CD4-positive, alpha-beta T cell (primary cell): ENCODE measurements at regions not wholly inside any gene's neighbourhood (a gene's known extent, or its start where the extent isn't known, plus 50 kb on each side); places are given as distances from the start of the nearest gene placed in this dataset.

Experiments used
- ATAC-seq: fragments of 200-7000 bp; cut with Tn5 transposase; one replicate; pipeline ENCODE4 v1.10.0; 2022; ENCODE audit warnings: mild to moderate bottlenecking; ENCODE audit not compliant: poor library complexity
- CTCF ChIA-PET: fragments of 350-600 bp; sonication (Branson Sonifier 250); formaldehyde crosslinking; loops from one replicate; lab custom pipeline; 2021; ENCODE audit warnings: antibody characterized with exemption, inconsistent platforms; lab: Charles Lee
- POLR2A ChIA-PET: fragments of 350-600 bp; sonication (Branson Sonifier 250); formaldehyde crosslinking; loops from one replicate; lab custom pipeline; 2021; ENCODE audit warnings: antibody characterized with exemption, inconsistent platforms; lab: Charles Lee
- DNase-seq, 14 experiments: peaks; one replicate each; pipeline ENCODE4 v3.0.0-alpha.2; 2013 to 2020; ENCODE audit warnings: mixed read lengths in 2 of 14
- H3K27ac ChIP-seq, 2 donors: one replicate each; pipeline versions ENCODE4 v1.5.1 to v1.7.0; 2013; ENCODE audit warnings: low read length in 2 of 2, low read depth in 1 of 2, mild to moderate bottlenecking in 1 of 2
- H3K27me3 ChIP-seq, 2 experiments: 1 replicate in 1 of 2; 2 replicates in 1 of 2; pipeline versions ENCODE4 v1.6.1 to v1.7.0; 2013; ENCODE audit warnings: low read length in 2 of 2, control low read depth in 1 of 2, mild to moderate bottlenecking in 1 of 2, moderate library complexity in 1 of 2; ENCODE audit not compliant: insufficient read depth in 2 of 2, control insufficient read depth in 1 of 2
- H3K36me3 ChIP-seq: one replicate; pipeline ENCODE4 v1.6.1; 2013; ENCODE audit warnings: low read length, control low read depth; ENCODE audit not compliant: insufficient read depth
- H3K4me1 ChIP-seq: one replicate; pipeline ENCODE4 v1.6.1; 2013; ENCODE audit warnings: low read length, control low read depth; ENCODE audit not compliant: insufficient read depth
- H3K4me3 ChIP-seq: one replicate; pipeline ENCODE4 v1.5.1; 2013; ENCODE audit warnings: mild to moderate bottlenecking, low read length, moderate library complexity
- H3K9me3 ChIP-seq, 2 experiments: 1 replicate in 1 of 2; 2 replicates in 1 of 2; pipeline versions ENCODE4 v1.6.1 to v1.7.0; 2013; ENCODE audit warnings: low read length in 2 of 2, mild to moderate bottlenecking in 2 of 2, control low read depth in 1 of 2, moderate library complexity in 1 of 2; ENCODE audit not compliant: control insufficient read depth in 1 of 2, insufficient read depth in 1 of 2
- H3K27ac Mint-ChIP-seq: one replicate; pipeline ENCODE4 v1.8.0; 2020; ENCODE audit warnings: mixed read lengths
- H3K27me3 Mint-ChIP-seq: one replicate; pipeline ENCODE4 v1.8.0; 2021; ENCODE audit warnings: mixed read lengths
- H3K36me3 Mint-ChIP-seq: one replicate; pipeline ENCODE4 v1.8.0; 2021; ENCODE audit warnings: low read depth, mixed read lengths
- H3K4me1 Mint-ChIP-seq: one replicate; pipeline ENCODE4 v1.8.0; 2021; ENCODE audit warnings: low read depth, mixed read lengths
- H3K4me3 Mint-ChIP-seq: one replicate; pipeline ENCODE4 v1.8.0; 2020; ENCODE audit warnings: mild to moderate bottlenecking, mixed read lengths
- H3K9me3 Mint-ChIP-seq: one replicate; pipeline ENCODE4 v1.8.0; 2020; ENCODE audit warnings: mixed read lengths
- CTCF ChIP-seq: fragments of 200-600 bp; IDR thresholded peaks from one replicate; pipeline ENCODE4 v1.8.0; 2022; ENCODE audit warnings: antibody characterized with exemption, mild to moderate bottlenecking
- intact Hi-C, 2 experiments: fragments of 100-400 bp; cut with DNase I in 1 of 2; cut with micrococcal nuclease in 1 of 2; formaldehyde crosslinking; loops; one replicate each; pipeline versions ENCODE4 v1.15.1 to v1.9.0; 2023 to 2025; cut with DNase I, micrococcal nuclease

- ATAC-seq (peak; percentile 44), DNase-seq (peak in 1 of 14 experiments; percentile 26)
- CTCF ChIA-PET, result no interaction called here
- peaks cover 13% of the 10 kb centered on the region for H3K4me1 ChIP-seq
- intact Hi-C loops, result no loop called here
- no peaks in the 10 kb centered on the region for H3K36me3 ChIP-seq
- no peak overlapping the region for H3K4me3 Mint-ChIP-seq
- peaks cover 38% of the 10 kb centered on the region for H3K4me1 Mint-ChIP-seq
- no peak for TF ChIP-seq CTCF
- POLR2A ChIA-PET, result interaction anchor here (1.5 kb wide), 1 partner anchor 8 kb away, joined by 3 read pairs; no protein-coding TSS in a partner anchor
- peaks cover 2% of the 10 kb centered on the region for H3K9me3 Mint-ChIP-seq
- no peak overlapping the region for H3K4me3 ChIP-seq
- no peaks in the 10 kb centered on the region for H3K27me3 Mint-ChIP-seq
- H3K27me3 ChIP-seq, result no peaks in the 10 kb centered on the region
- no peak overlapping the region for H3K27ac Mint-ChIP-seq
- no peaks in the 10 kb centered on the region for H3K9me3 ChIP-seq
- H3K27ac ChIP-seq, result no peak overlapping the region
- no peaks in the 10 kb centered on the region for H3K36me3 Mint-ChIP-seq
Measured at GRCh38 chr2:12293874-12294273, 422.9 kb upstream of the TRIB2 start.

- Mint-ChIP-seq H3K27ac (peak overlapping the region; percentile 75), H3K9me3 (peaks cover 2% of the 10 kb centered on the region), H3K36me3 (no peaks in the 10 kb centered on the region), H3K27me3 (no peaks in the 10 kb centered on the region), H3K4me1 (peaks cover 39% of the 10 kb centered on the region), H3K4me3 (peak overlapping the region; percentile 5)
- Histone ChIP-seq H3K27ac (no peak overlapping the region), H3K4me1 (peaks cover 14% of the 10 kb centered on the region), H3K36me3 (no peaks in the 10 kb centered on the region), H3K27me3 (no peaks in the 10 kb centered on the region), H3K4me3 (no peak overlapping the region), H3K9me3 (no peaks in the 10 kb centered on the region)
- no peak for TF ChIP-seq CTCF
- DNase-seq, result no peak
- ChIA-PET POLR2A (interaction anchor here (0.9 to 1.3 kb wide), 5 partner anchors 8 to 421 kb away, joined by 3 to 7 read pairs (median 4); partner anchors contain the start of gene TRIB2), CTCF (interaction anchor here (1.4 kb wide), 1 partner anchor 9 kb away, joined by 3 read pairs; no protein-coding TSS in a partner anchor)
- intact Hi-C loops, result no loop called here
- ATAC-seq, result no peak
Measured at GRCh38 chr2:12295856-12296519, 420.7 kb upstream of the TRIB2 start.

- DNase-seq (no peak), ATAC-seq (no peak)
- no peak overlapping the region for H3K27ac ChIP-seq
- Mint-ChIP-seq H3K36me3 (no peaks in the 10 kb centered on the region), H3K9me3 (peaks cover 2% of the 10 kb centered on the region), H3K27ac (no peak overlapping the region), H3K4me3 (no peak overlapping the region), H3K4me1 (peaks cover 49% of the 10 kb centered on the region), H3K27me3 (no peaks in the 10 kb centered on the region)
- CTCF ChIA-PET, result no interaction called here
- intact Hi-C loops, result no loop called here
- H3K36me3 ChIP-seq, result no peaks in the 10 kb centered on the region
- no peaks in the 10 kb centered on the region for H3K27me3 ChIP-seq
- TF ChIP-seq CTCF, result no peak
- no peaks in the 10 kb centered on the region for H3K9me3 ChIP-seq
- POLR2A ChIA-PET, result interaction anchor here (0.9 to 1.3 kb wide), 3 partner anchors 14 to 420 kb away, joined by 3 to 7 read pairs (median 4); partner anchors contain the start of gene TRIB2
- H3K4me3 ChIP-seq, result no peak overlapping the region
- H3K4me1 ChIP-seq, result peaks cover 23% of the 10 kb centered on the region
Measured at GRCh38 chr2:12296915-12297314, 419.8 kb upstream of the TRIB2 start.
